H1 (cell line): ENCODE measurements at regions not wholly inside any gene's neighbourhood (a gene's known extent, or its start where the extent isn't known, plus 50 kb on each side); places are given as distances from the start of the nearest gene placed in this dataset.

Source experiments
- CTCF ChIA-PET: fragments of 300-600 bp; sonication (Branson Sonifier 250); formaldehyde crosslinking; loops from one replicate; lab custom pipeline; 2021; ENCODE audit not compliant: partially characterized antibody; lab: Charles Lee
- POLR2A ChIA-PET: fragments of 300-600 bp; sonication (Branson Sonifier 250); formaldehyde crosslinking; loops from one replicate; lab custom pipeline; 2021; ENCODE audit warnings: inconsistent platforms; ENCODE audit not compliant: partially characterized antibody; lab: Charles Lee
- DNase-seq, 2 experiments: peaks; one replicate each; pipeline versions ENCODE4 v3.0.0 to v3.0.0-alpha.2; 2010 to 2022; ENCODE audit warnings: low spot score in 2 of 2, low read depth in 1 of 2, mixed read lengths in 1 of 2
- FAIRE-seq: peaks from 2 replicates; lab custom pipeline; 2011; peaks lifted over from hg19 to GRCh38; lab: Jason Lieb, UNC
- H2AFZ ChIP-seq: 2 replicates; pipeline ENCODE4 v1.8.1; 2012; ENCODE audit warnings: low read length, inconsistent platforms
- H2AK5ac ChIP-seq: 2 replicates; pipeline ENCODE4 v1.6.1; 2013; ENCODE audit warnings: low read depth, low read length
- H2BK120ac ChIP-seq: replicated peaks from 2 replicates; pipeline ENCODE3; 2013; ENCODE audit warnings: low read depth, low read length, inconsistent platforms
- H2BK12ac ChIP-seq: 2 replicates; pipeline ENCODE4 v1.6.1; 2013; ENCODE audit warnings: low read depth, low read length
- H2BK15ac ChIP-seq: 2 replicates; pipeline ENCODE4 v1.6.1; 2013; ENCODE audit warnings: low read length
- H2BK20ac ChIP-seq: 2 replicates; pipeline ENCODE4 v1.6.1; 2013; ENCODE audit warnings: low read length
- H2BK5ac ChIP-seq: 2 replicates; pipeline ENCODE4 v1.6.1; 2013; ENCODE audit warnings: low read depth, low read length
- H3K14ac ChIP-seq: 2 replicates; pipeline ENCODE4 v1.6.1; 2013; ENCODE audit warnings: inconsistent platforms; ENCODE audit not compliant: insufficient read length
- H3K18ac ChIP-seq: 2 replicates; pipeline ENCODE4 v1.6.1; 2013; ENCODE audit warnings: low read length; ENCODE audit errors: extremely low read depth
- H3K23ac ChIP-seq: 2 replicates; pipeline ENCODE4 v1.6.1; 2013; ENCODE audit warnings: inconsistent platforms; ENCODE audit not compliant: insufficient read length
- H3K23me2 ChIP-seq: 2 replicates; pipeline ENCODE4 v1.6.1; 2013; ENCODE audit warnings: low read depth, low read length
- H3K27ac ChIP-seq: 2 replicates; pipeline ENCODE4 v1.6.1; 2011; ENCODE audit warnings: low read depth, low read length, inconsistent platforms
- H3K27me3 ChIP-seq, 4 experiments: replicated peaks in 1 of 4; 1 replicate in 1 of 4; 2 replicates in 3 of 4; pipeline versions ENCODE4 v1.6.1 to v1.8.1; 2011 to 2013; ENCODE audit warnings: low read length in 3 of 4, mild to moderate bottlenecking in 3 of 4, inconsistent platforms in 2 of 4, mixed read lengths in 2 of 4, moderate library complexity in 1 of 4; ENCODE audit not compliant: control insufficient read depth in 3 of 4, insufficient read depth in 3 of 4; ENCODE audit errors: extremely low read depth in 1 of 4
- H3K36me3 ChIP-seq, 4 experiments: 2 replicates each; pipeline versions ENCODE4 v1.6.1 to v1.8.1; 2011 to 2013; ENCODE audit warnings: mild to moderate bottlenecking in 4 of 4, low read length in 3 of 4, moderate library complexity in 2 of 4, control low read depth in 1 of 4, inconsistent platforms in 1 of 4; ENCODE audit not compliant: insufficient read depth in 4 of 4, control insufficient read depth in 2 of 4
- H3K4ac ChIP-seq: replicated peaks from 2 replicates; pipeline ENCODE3; 2013; ENCODE audit warnings: low read length, low read depth, mixed read lengths, inconsistent platforms; ENCODE audit not compliant: insufficient read length
- H3K4me1 ChIP-seq, 4 experiments: replicated peaks in 1 of 4; 1 replicate in 1 of 4; 2 replicates in 3 of 4; pipeline versions ENCODE4 v1.6.1 to v1.8.1; 2011 to 2013; ENCODE audit warnings: low read length in 3 of 4, inconsistent platforms in 2 of 4, mixed read lengths in 1 of 4; ENCODE audit not compliant: insufficient read depth in 4 of 4, control insufficient read depth in 3 of 4
- H3K4me2 ChIP-seq, 2 experiments: 2 replicates each; pipeline versions ENCODE4 v1.6.1 to v1.8.1; 2011 to 2013; ENCODE audit warnings: low read depth in 2 of 2, low read length in 2 of 2, control low read depth in 1 of 2, inconsistent platforms in 1 of 2, mild to moderate bottlenecking in 1 of 2; ENCODE audit not compliant: insufficient read depth in 1 of 2
- H3K4me3 ChIP-seq, 4 experiments: fragments of 200-600, 300-600 bp in 1 of 4; sonication (generic), shearing (Covaris generic), sonication (Bioruptor Twin) in 1 of 4; 2 replicates each; pipeline versions ENCODE4 v1.5.1 to v1.8.1; 2011 to 2016; ENCODE audit warnings: low read length in 4 of 4, low read depth in 3 of 4, control low read depth in 2 of 4, inconsistent platforms in 2 of 4, mild to moderate bottlenecking in 2 of 4, mixed read lengths in 1 of 4, moderate library complexity in 1 of 4; ENCODE audit not compliant: insufficient read depth in 2 of 4; ENCODE audit errors: extremely low read depth in 1 of 4
- H3K56ac ChIP-seq: replicated peaks from 2 replicates; pipeline ENCODE3; 2013; ENCODE audit warnings: low read depth, mild to moderate bottlenecking, mixed read lengths, low read length, inconsistent platforms; ENCODE audit not compliant: insufficient read length
- H3K79me1 ChIP-seq: 2 replicates; pipeline ENCODE4 v1.6.1; 2013; ENCODE audit warnings: low read depth, low read length, control low read depth
- H3K79me2 ChIP-seq, 2 experiments: 2 replicates each; pipeline versions ENCODE4 v1.6.1 to v1.8.1; 2012 to 2013; ENCODE audit warnings: low read length in 2 of 2, mild to moderate bottlenecking in 2 of 2, inconsistent platforms in 1 of 2; ENCODE audit not compliant: insufficient read depth in 2 of 2, control insufficient read depth in 1 of 2
- H3K9ac ChIP-seq, 4 experiments: replicated peaks in 1 of 4; 1 replicate in 1 of 4; 2 replicates in 3 of 4; pipeline versions ENCODE4 v1.6.1 to v1.8.1; 2011 to 2013; ENCODE audit warnings: low read depth in 3 of 4, low read length in 3 of 4, control low read depth in 2 of 4, mild to moderate bottlenecking in 2 of 4, moderate library complexity in 2 of 4, inconsistent platforms in 1 of 4; ENCODE audit errors: extremely low read depth in 1 of 4
- H3K9me3 ChIP-seq, 2 experiments: 2 replicates each; pipeline versions ENCODE4 v1.6.1 to v1.8.1; 2012 to 2013; ENCODE audit warnings: mild to moderate bottlenecking in 2 of 2, moderate library complexity in 2 of 2, control low read depth in 1 of 2, inconsistent platforms in 1 of 2, low read depth in 1 of 2, low read length in 1 of 2, mixed read lengths in 1 of 2; ENCODE audit not compliant: insufficient read depth in 2 of 2
- H4K20me1 ChIP-seq, 2 experiments: replicated peaks in 1 of 2; 2 replicates each; pipeline versions ENCODE3 to v1.8.1; 2011 to 2013; ENCODE audit warnings: inconsistent platforms in 2 of 2, low read length in 2 of 2, mild to moderate bottlenecking in 1 of 2; ENCODE audit not compliant: insufficient read depth in 2 of 2, control insufficient read depth in 1 of 2
- H4K5ac ChIP-seq: 2 replicates; pipeline ENCODE4 v1.6.1; 2013; ENCODE audit warnings: low read length, low read depth, mixed read lengths, inconsistent platforms; ENCODE audit not compliant: insufficient read length
- H4K8ac ChIP-seq: 2 replicates; pipeline ENCODE4 v1.8.0; 2013; ENCODE audit warnings: mild to moderate bottlenecking, moderate library complexity, low read length, inconsistent platforms; ENCODE audit not compliant: insufficient read depth; ENCODE audit errors: extremely low read depth
- H4K91ac ChIP-seq: replicated peaks from 2 replicates; pipeline ENCODE3; 2013; ENCODE audit warnings: low read length, mixed read lengths, inconsistent platforms; ENCODE audit not compliant: insufficient read length
- BCL11A ChIP-seq, 2 experiments: IDR thresholded peaks; one replicate each; pipeline ENCODE4 v1.6.1; 2011; ENCODE audit warnings: low read depth in 2 of 2, low read length in 2 of 2, mild to moderate bottlenecking in 2 of 2
- CBX5 ChIP-seq: fragments of 300-800, 300-1000 bp; sonication (generic); IDR thresholded peaks from 2 replicates; pipeline ENCODE4 v1.7.1; 2016; ENCODE audit warnings: antibody characterized with exemption, low read length, low read depth
- CEBPB ChIP-seq: IDR thresholded peaks from 2 replicates; pipeline ENCODE4 v1.6.1; 2012; ENCODE audit warnings: low read depth, low read length
- CHD1 ChIP-seq: IDR thresholded peaks from 2 replicates; pipeline ENCODE4 v1.6.1; 2012; ENCODE audit warnings: low read depth, low read length, improper control_type of control experiment
- CREB1 ChIP-seq: IDR thresholded peaks from 2 replicates; pipeline ENCODE4 v1.6.1; 2012; ENCODE audit warnings: inconsistent platforms
- CTBP2 ChIP-seq: IDR thresholded peaks from 2 replicates; pipeline ENCODE4 v1.7.0; 2011; ENCODE audit warnings: borderline replicate concordance, mild to moderate bottlenecking, moderate library complexity, mixed read lengths, low read length; ENCODE audit not compliant: insufficient read depth, insufficient read length
- JUN ChIP-seq: IDR thresholded peaks from 2 replicates; pipeline ENCODE4 v1.6.1; 2011; ENCODE audit warnings: low read depth, mild to moderate bottlenecking, improper control_type of control experiment, low read length
- MAX ChIP-seq: IDR thresholded peaks from 2 replicates; pipeline ENCODE4 v1.6.1; 2012; ENCODE audit warnings: inconsistent platforms
- NANOG ChIP-seq: IDR thresholded peaks from 2 replicates; pipeline ENCODE4 v1.6.1; 2011; ENCODE audit warnings: low read length, low read depth, mild to moderate bottlenecking, inconsistent platforms; ENCODE audit not compliant: insufficient read depth, poor library complexity, severe bottlenecking
- RFX5 ChIP-seq: IDR thresholded peaks from 2 replicates; pipeline ENCODE4 v1.6.1; 2011; ENCODE audit warnings: low read depth, low read length, improper control_type of control experiment, borderline replicate concordance
- RXRA ChIP-seq: IDR thresholded peaks from 2 replicates; pipeline ENCODE4 v1.6.1; 2011; ENCODE audit warnings: low read depth, mild to moderate bottlenecking, low read length, moderate library complexity; ENCODE audit not compliant: insufficient read depth
- TAF1 ChIP-seq: IDR thresholded peaks from 2 replicates; pipeline ENCODE4 v1.6.1; 2011; ENCODE audit warnings: mild to moderate bottlenecking, low read depth, low read length
- TAF7 ChIP-seq: optimal IDR thresholded peaks from 2 replicates; pipeline ENCODE3; 2011; ENCODE audit warnings: low read depth, mild to moderate bottlenecking, inconsistent platforms, low read length, moderate library complexity, borderline replicate concordance
- TCF12 ChIP-seq: IDR thresholded peaks from 2 replicates; pipeline ENCODE4 v1.6.1; 2011; ENCODE audit warnings: low read depth, mild to moderate bottlenecking, low read length
- WGBS, 2 experiments: shearing (Covaris generic) in 1 of 2; methylation state at CpG; one replicate each; pipeline versions ENCODE4 v1.1.6 to v1.1.7; 2013 to 2015; ENCODE audit warnings: low lambda C conversion rate in 2 of 2, mixed read lengths in 2 of 2, inconsistent platforms in 1 of 2, low coverage in 1 of 2, missing lambda C conversion rate in 1 of 2; ENCODE audit not compliant: insufficient replicate concordance in 2 of 2, insufficient coverage in 1 of 2, insufficient read length in 1 of 2; ENCODE audit errors: extremely low coverage in 1 of 2, missing lambda C conversion rate in 1 of 2; 5-methylcytosine and 5-hydroxymethylcytosine counted together

GRCh38 chr13:18993884-18994660 is 187.6 kb downstream of the TUBA3C start:
- H3K79me2 ChIP-seq = no peaks in the 10 kb centered on the region
- no peak overlapping the region for H2BK5ac ChIP-seq
- no peak for DNase-seq
- no peak overlapping the region for H3K18ac ChIP-seq
- H3K9me3 ChIP-seq = peaks cover 86 to 91% of the 10 kb centered on the region in 2 experiments
- no peaks in the 10 kb centered on the region for H3K23me2 ChIP-seq
- H3K4ac ChIP-seq = no peak overlapping the region
- no peak for FAIRE-seq
- H3K4me1 ChIP-seq = no peaks in the 10 kb centered on the region
- no peak overlapping the region for H3K4me3 ChIP-seq
- no peaks in the 10 kb centered on the region for H4K20me1 ChIP-seq
- H4K5ac ChIP-seq = no peak overlapping the region
- no peak overlapping the region for H3K14ac ChIP-seq
- no peak overlapping the region for H3K9ac ChIP-seq
- no peak overlapping the region for H2BK20ac ChIP-seq
- H3K27me3 ChIP-seq = no peaks in the 10 kb centered on the region
- H3K36me3 ChIP-seq = no peaks in the 10 kb centered on the region; a peak in 2 of 8 replicates
- no peak overlapping the region for H2AFZ ChIP-seq
- no peak overlapping the region for H3K23ac ChIP-seq
- H3K4me2 ChIP-seq = no peak overlapping the region
- H3K56ac ChIP-seq = no peak overlapping the region
- H4K8ac ChIP-seq = no peak overlapping the region
- H3K79me1 ChIP-seq = no peaks in the 10 kb centered on the region
- no peak overlapping the region for H3K27ac ChIP-seq
- no peak overlapping the region for H4K91ac ChIP-seq
- H2BK15ac ChIP-seq = no peak overlapping the region
- ChIA-PET CTCF (no interaction called here), POLR2A (no interaction called here)
- no peak overlapping the region for H2BK120ac ChIP-seq
- no peak overlapping the region for H2AK5ac ChIP-seq
- WGBS, 2 experiments = 87% methylated on average over 2 of the region's 2 CpGs; no CpG with 5 or more reads in 1 of the 2 experiments
- no peak overlapping the region for H2BK12ac ChIP-seq
- TF ChIP-seq TAF7 = no peak
- no peak for TF ChIP-seq TAF1
- TF ChIP-seq CHD1 = no peak
- no peak for TF ChIP-seq RFX5
- no peak for TF ChIP-seq RXRA
- no peak for TF ChIP-seq MAX
- TF ChIP-seq BCL11A (IDR thresholded peaks at IDR 0.05; ENCODE audit: low read depth in 2 of 2, low read length in 2 of 2) = no peak
- no peak for TF ChIP-seq CEBPB
- TF ChIP-seq CTBP2 = no peak
- TF ChIP-seq CREB1 = no peak
- no peak for TF ChIP-seq TCF12
- no peak for TF ChIP-seq JUN
- TF ChIP-seq CBX5 = no peak
- no peak for TF ChIP-seq NANOG
